ENCODE measurements at regions not wholly inside any gene's neighbourhood (a gene's known extent, or its start where the extent isn't known, plus 50 kb on each side); places are given as distances from the start of the nearest gene placed in this dataset.
A peak's percentile ranks its signal among the peaks of the same experiment; 100 is the strongest.

GRCh38 chr5:26121338-26121737 lies 917.0 kb downstream of the CDH9 start:
- Histone ChIP-seq H4K20me1 (ENCODE audit: control insufficient read depth, insufficient read depth, insufficient read length) (no peaks in the 10 kb centered on the region), H3K27me3 (ENCODE audit: insufficient read depth, low read length) (no peaks in the 10 kb centered on the region), H3K4ac (ENCODE audit: low read depth, low read length) (no peak overlapping the region), H4K5ac (ENCODE audit: insufficient read length, low read depth, low read length) (no peak overlapping the region), H2AFZ (ENCODE audit: low read length) (no peak overlapping the region), H3K79me2 (ENCODE audit: insufficient read depth, low read length) (no peaks in the 10 kb centered on the region), H3K9me3 (ENCODE audit: control insufficient read depth, low read depth, low read length) (no peaks in the 10 kb centered on the region), H2BK15ac (ENCODE audit: low read depth, low read length) (no peak overlapping the region), H2AK5ac (ENCODE audit: insufficient read length, low read length) (no peak overlapping the region), H3K4me1 (ENCODE audit: insufficient read depth, low read length) (no peaks in the 10 kb centered on the region), H3K56ac (ENCODE audit: insufficient read length, low read depth, low read length) (no peak overlapping the region), H2BK12ac (ENCODE audit: insufficient read length, low read depth, low read length) (no peak overlapping the region), H3K14ac (ENCODE audit: insufficient read depth, low read length) (no peak overlapping the region), H3K27ac (ENCODE audit: insufficient read length, low read depth, low read length) (no peak overlapping the region), H2BK5ac (ENCODE audit: insufficient read length, low read length) (no peak overlapping the region), H2BK20ac (ENCODE audit: low read depth, low read length, poor library complexity, severe bottlenecking) (no peak overlapping the region), H2BK120ac (ENCODE audit: low read depth, low read length, poor library complexity, severe bottlenecking) (no peak overlapping the region), H4K8ac (replicated peaks; ENCODE audit: insufficient read length, low read depth, low read length) (no peak overlapping the region), H4K91ac (ENCODE audit: insufficient read length, low read depth, low read length) (no peak overlapping the region), H3K9ac (ENCODE audit: extremely low read depth, insufficient read length, low read length) (no peak overlapping the region), H3K23me2 (ENCODE audit: insufficient read length, low read depth, low read length, poor library complexity, severe bottlenecking) (no peaks in the 10 kb centered on the region), H3K4me2 (ENCODE audit: insufficient read depth, insufficient read length, low read length) (no peak overlapping the region), H3K18ac (ENCODE audit: insufficient read length, low read depth, low read length) (no peak overlapping the region), H3T11ph (ENCODE audit: low read length) (no peak overlapping the region), H3K23ac (ENCODE audit: insufficient read length, low read depth, low read length) (no peak overlapping the region), H3K79me1 (ENCODE audit: insufficient read depth, low read depth, low read length, poor library complexity, severe bottlenecking) (no peaks in the 10 kb centered on the region)
- WGBS (ENCODE audit: extremely low coverage, insufficient read length, low lambda C conversion rate) = no CpG with 5 or more reads among the region's 6 CpGs
- peak; percentile 36 for DNase-seq
- Mint-ChIP-seq H3K36me3 (ENCODE audit: insufficient read depth in 1 of 3, low read depth in 3 of 3) (no peaks in the 10 kb centered on the region), H3K27me3 (ENCODE audit: low read depth) (no peaks in the 10 kb centered on the region), H3K4me3 (no peak overlapping the region), H3K9me3 (no peaks in the 10 kb centered on the region), H3K4me1 (no peaks in the 10 kb centered on the region), H3K27ac (0 out of 7 replicates have a peak overlapping the region, but pooled peaks of 1 of the 3 experiments have one; percentile 24)
- peak; percentile 49; the same call in 2 of the 3 replicates for TF ChIP-seq CTCF (conservative IDR thresholded peaks at IDR 0.05)
